ENCODE measurements at regions not wholly inside any gene's neighbourhood (a gene's known extent, or its start where the extent isn't known, plus 50 kb on each side); places are given as distances from the start of the nearest gene placed in this dataset.

GRCh38 chr5:126358525-126358924, 64.7 kb upstream of the GRAMD2B start:
- TF ChIP-seq GATA1 (IDR thresholded peaks at IDR 0.05; ENCODE audit: low read depth, low read length) (no peak), POLR2A (IDR thresholded peaks at IDR 0.05; ENCODE audit: low read length) (no peak)
- DNase-seq, result no peak

- no peak for DNase-seq
- no peak for TF ChIP-seq GATA1 (IDR thresholded peaks at IDR 0.05; ENCODE audit: low read depth, low read length)
Measured at GRCh38 chr5:126359884-126360283, 63.3 kb upstream of the GRAMD2B start.

GRCh38 chr5:126360467-126360866, 62.7 kb upstream of the GRAMD2B start:
- DNase-seq, result no peak

GRCh38 chr5:126363658-126364057, 59.6 kb upstream of the GRAMD2B start:
- TF ChIP-seq GATA1 (IDR thresholded peaks at IDR 0.05; ENCODE audit: low read depth, low read length), result no peak
- TF ChIP-seq POLR2A (IDR thresholded peaks at IDR 0.05; ENCODE audit: low read length), result no peak
- DNase-seq, result no peak

More at GRCh38 chr5:126360467-126360866, 62.7 kb upstream of the GRAMD2B start:
- TF ChIP-seq POLR2A (IDR thresholded peaks at IDR 0.05; ENCODE audit: low read length), result no peak
- no peak for TF ChIP-seq GATA1 (IDR thresholded peaks at IDR 0.05; ENCODE audit: low read depth, low read length)

GRCh38 chr5:126364206-126364902, 58.9 kb upstream of the GRAMD2B start:
- TF ChIP-seq POLR2A (IDR thresholded peaks at IDR 0.05; ENCODE audit: low read length), result no peak
- TF ChIP-seq GATA1 (IDR thresholded peaks at IDR 0.05; ENCODE audit: low read depth, low read length), result no peak
- no peak for DNase-seq

GRCh38 chr5:126365446-126366198, 57.6 kb upstream of the GRAMD2B start:
- no peak for DNase-seq
- TF ChIP-seq POLR2A (IDR thresholded peaks at IDR 0.05; ENCODE audit: low read length), result no peak
- TF ChIP-seq GATA1 (IDR thresholded peaks at IDR 0.05; ENCODE audit: low read depth, low read length), result no peak

- DNase-seq, result no peak
- TF ChIP-seq POLR2A (IDR thresholded peaks at IDR 0.05; ENCODE audit: low read length) (no peak), GATA1 (IDR thresholded peaks at IDR 0.05; ENCODE audit: low read depth, low read length) (no peak)
Measured at GRCh38 chr5:126366199-126366560, 57.0 kb upstream of the GRAMD2B start.

GRCh38 chr5:126368239-126368812, 54.9 kb upstream of the GRAMD2B start:
- TF ChIP-seq GATA1 (IDR thresholded peaks at IDR 0.05; ENCODE audit: low read depth, low read length) (no peak), POLR2A (IDR thresholded peaks at IDR 0.05; ENCODE audit: low read length) (no peak)
- DNase-seq, result no peak

- no peak for TF ChIP-seq GATA1 (IDR thresholded peaks at IDR 0.05; ENCODE audit: low read depth, low read length)
- no peak for TF ChIP-seq POLR2A (IDR thresholded peaks at IDR 0.05; ENCODE audit: low read length)
Measured at GRCh38 chr5:126369083-126369482, 54.1 kb upstream of the GRAMD2B start.

GRCh38 chr5:126369995-126370731, 53.0 kb upstream of the GRAMD2B start:
- DNase-seq, result no peak
- TF ChIP-seq GATA1 (IDR thresholded peaks at IDR 0.05; ENCODE audit: low read depth, low read length) (no peak), POLR2A (IDR thresholded peaks at IDR 0.05; ENCODE audit: low read length) (no peak)

More at GRCh38 chr5:126369083-126369482, 54.1 kb upstream of the GRAMD2B start:
- no peak for DNase-seq

GRCh38 chr5:126370796-126371718, 52.2 kb upstream of the GRAMD2B start:
- TF ChIP-seq POLR2A (IDR thresholded peaks at IDR 0.05; ENCODE audit: low read length) (no peak), GATA1 (IDR thresholded peaks at IDR 0.05; ENCODE audit: low read depth, low read length) (no peak)
- DNase-seq, result no peak

- no peak for DNase-seq
- TF ChIP-seq POLR2A (IDR thresholded peaks at IDR 0.05; ENCODE audit: low read length) (no peak), GATA1 (IDR thresholded peaks at IDR 0.05; ENCODE audit: low read depth, low read length) (no peak)
Measured at GRCh38 chr5:126373375-126374108, 49.7 kb upstream of the GRAMD2B start.

Data from erythroblast (primary cell).